Choroid plexus epithelial cell (primary cell): ENCODE measurements at regions not wholly inside any gene's neighbourhood (a gene's known extent, or its start where the extent isn't known, plus 50 kb on each side); places are given as distances from the start of the nearest gene placed in this dataset.

Source experiments
- DNase-seq: peaks from one replicate; pipeline ENCODE4 v3.0.0-alpha.2; 2010; ENCODE audit warnings: low read depth
- H3K4me3 ChIP-seq: 2 replicates; pipeline ENCODE4 v1.5.1; 2011; ENCODE audit warnings: low read depth, mild to moderate bottlenecking, control low read depth, low read length, moderate library complexity
- TF ChIP-seq, protein P1 (sequence below): conservative IDR thresholded peaks from 2 replicates; pipeline ENCODE4 v1.5.1; 2011; ENCODE audit warnings: low read depth, mild to moderate bottlenecking, control low read depth, inconsistent platforms, low read length, moderate library complexity

DNA sequence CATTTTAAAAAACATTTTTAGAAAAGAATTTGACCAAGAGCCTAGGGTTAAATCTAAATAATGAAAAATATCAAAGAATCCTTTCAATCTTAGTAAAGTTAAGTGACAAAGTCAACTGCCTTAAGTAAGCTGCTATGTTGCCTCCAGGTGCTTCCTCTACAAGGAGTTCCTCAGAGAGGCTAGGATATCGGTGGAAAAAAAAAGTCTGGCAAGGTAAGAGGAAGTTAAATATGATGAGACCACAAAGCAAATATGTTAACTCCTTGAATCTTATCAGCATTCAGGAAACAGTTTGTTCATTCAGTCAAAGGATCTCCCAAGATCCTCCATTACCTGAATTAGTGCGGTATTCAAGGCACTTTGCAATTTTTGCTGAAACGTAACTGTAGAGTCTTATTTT, 563.5 kb downstream of the PTPRC start:
- no peak overlapping the region for H3K4me3 ChIP-seq
- TF ChIP-seq, protein P1, sequence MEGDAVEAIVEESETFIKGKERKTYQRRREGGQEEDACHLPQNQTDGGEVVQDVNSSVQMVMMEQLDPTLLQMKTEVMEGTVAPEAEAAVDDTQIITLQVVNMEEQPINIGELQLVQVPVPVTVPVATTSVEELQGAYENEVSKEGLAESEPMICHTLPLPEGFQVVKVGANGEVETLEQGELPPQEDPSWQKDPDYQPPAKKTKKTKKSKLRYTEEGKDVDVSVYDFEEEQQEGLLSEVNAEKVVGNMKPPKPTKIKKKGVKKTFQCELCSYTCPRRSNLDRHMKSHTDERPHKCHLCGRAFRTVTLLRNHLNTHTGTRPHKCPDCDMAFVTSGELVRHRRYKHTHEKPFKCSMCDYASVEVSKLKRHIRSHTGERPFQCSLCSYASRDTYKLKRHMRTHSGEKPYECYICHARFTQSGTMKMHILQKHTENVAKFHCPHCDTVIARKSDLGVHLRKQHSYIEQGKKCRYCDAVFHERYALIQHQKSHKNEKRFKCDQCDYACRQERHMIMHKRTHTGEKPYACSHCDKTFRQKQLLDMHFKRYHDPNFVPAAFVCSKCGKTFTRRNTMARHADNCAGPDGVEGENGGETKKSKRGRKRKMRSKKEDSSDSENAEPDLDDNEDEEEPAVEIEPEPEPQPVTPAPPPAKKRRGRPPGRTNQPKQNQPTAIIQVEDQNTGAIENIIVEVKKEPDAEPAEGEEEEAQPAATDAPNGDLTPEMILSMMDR = no peak
- DNase-seq = no peak

DNA sequence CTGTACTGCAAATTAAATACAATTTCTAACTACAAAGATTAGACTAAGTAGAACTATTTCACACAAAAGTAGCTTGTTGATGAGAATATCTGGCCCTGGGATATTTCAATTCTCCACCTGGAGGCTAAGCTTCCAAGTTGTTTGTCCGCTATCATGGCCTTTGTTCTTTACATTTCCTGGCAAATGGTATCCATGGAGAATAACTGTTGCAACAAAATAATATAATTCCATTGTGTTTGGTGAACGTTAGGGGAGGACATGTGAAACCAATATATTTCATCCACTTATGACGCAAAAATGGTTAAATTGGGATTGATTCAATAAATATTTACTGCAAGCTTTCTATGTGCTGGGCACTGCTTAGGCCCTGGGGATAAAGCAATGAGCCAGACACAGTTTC, 565.4 kb downstream of the PTPRC start:
- TF ChIP-seq, protein P1 = no peak
- no peak overlapping the region for H3K4me3 ChIP-seq
- DNase-seq = no peak

DNA sequence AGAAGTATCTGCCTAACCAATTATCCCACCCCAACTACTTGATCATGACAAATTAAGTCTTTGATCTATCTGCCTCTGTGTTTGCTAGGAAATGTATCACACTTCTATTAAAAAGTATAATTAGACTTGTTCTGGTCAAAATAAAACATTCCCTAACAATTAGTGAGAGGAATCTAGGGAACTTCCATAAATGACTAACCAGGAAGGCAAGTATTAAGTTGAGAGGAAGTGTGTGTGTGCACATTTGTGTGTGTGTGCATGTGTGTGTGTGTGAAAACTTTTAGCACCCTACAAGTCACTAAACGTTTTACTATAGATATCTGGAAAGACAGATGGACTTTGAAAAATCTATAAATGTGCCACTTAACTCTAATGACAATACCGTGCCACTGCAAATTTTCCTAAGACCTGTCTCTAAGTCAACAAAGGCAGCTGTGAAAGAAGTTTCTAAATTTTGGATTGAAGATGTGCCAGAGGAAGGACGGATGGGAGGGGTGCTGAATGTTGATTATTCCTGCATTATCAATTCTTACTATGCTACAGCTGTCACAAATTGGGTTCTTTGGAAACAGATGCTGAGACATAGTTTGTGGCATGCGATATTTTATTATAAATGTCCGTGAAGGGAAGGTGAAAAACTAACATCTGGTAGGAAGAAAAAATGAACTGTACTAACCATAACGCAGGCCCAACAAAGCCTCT, 567.1 kb downstream of the PTPRC start:
- TF ChIP-seq, protein P1 = no peak
- no peak overlapping the region for H3K4me3 ChIP-seq
- no peak for DNase-seq

DNA sequence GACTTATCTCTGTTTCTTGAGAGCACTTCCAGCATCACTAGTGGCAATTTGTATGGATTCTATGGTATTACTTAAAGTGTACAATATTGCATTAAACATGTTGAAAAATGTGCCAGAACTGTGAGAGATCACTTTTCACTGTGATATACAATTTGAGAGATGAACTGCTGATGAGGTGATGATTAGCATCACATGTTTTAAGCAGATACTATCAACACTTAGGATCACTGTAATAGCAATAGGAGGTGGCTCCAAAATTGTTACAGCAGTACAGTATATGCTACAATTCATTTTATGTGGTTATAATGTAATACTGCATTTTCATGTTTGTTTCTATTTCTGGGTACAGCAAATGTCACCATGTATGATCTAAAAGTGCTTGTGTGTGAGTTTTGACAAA, 570.0 kb downstream of the PTPRC start:
- no peak overlapping the region for H3K4me3 ChIP-seq
- TF ChIP-seq, protein P1 = no peak
- DNase-seq = no peak

DNA sequence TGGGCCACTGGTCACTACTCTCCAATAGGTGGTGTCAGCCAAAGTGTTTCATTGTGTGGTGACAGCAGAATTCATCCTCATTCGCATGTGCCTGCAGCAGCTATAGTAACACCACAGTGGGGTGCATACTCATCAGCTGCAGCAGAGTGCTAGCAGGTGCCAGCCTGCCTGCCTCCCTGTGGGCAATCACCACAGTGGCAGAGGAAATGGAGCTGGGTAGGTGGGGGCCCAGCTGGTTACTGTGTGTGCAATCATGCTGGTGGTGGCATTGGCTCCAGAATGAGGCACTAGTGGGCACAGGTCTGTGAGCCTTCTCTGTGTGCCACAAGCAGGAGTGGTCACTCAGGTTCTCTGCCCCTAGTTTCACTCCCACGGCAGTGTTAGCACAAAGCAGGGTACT, 579.2 kb downstream of the PTPRC start:
- H3K4me3 ChIP-seq = no peak overlapping the region
- DNase-seq = no peak
- TF ChIP-seq, protein P1 = no peak

DNA sequence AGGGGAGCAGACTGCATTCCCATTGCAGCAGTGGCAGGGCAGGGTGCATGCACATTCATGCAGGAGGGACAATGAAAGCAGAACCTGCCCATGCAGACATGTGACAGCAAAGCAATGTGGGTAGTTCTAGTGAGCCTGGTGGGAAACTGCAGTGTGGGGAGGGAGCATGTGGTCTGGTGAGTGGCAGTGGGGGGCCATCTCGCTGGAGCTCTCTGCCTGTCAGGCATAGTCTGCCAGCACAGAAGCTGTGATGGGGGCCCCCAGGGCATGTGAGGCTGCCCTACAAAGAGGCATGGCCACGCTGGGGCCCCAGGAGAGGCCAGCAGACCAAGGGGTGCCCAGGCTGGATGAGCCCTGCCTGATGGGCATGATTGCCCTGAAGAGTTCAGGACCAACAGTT, 579.7 kb downstream of the PTPRC start:
- no peak overlapping the region for H3K4me3 ChIP-seq
- no peak for DNase-seq
- TF ChIP-seq, protein P1 = no peak

DNA sequence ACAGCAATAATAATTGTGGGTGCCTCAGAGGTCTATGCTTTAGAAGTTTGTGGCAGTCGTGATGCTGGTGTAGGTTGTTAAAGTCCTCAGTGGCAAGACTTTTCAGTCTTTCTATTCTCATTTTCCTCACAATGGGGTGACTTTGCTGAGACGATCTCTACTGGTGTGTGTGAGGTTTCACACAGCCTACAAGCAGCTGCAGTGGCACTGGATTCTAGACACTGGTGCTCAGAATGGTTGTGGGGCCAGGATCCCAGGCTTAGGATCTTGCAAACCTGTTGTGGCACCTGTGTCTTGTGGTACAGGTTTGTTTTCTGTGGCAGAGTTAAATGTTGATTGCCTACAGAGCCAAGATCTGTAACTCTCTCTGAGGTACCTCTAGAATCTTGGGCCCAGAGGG, 581.2 kb downstream of the PTPRC start:
- TF ChIP-seq, protein P1 = no peak
- no peak for DNase-seq
- H3K4me3 ChIP-seq = no peak overlapping the region
